HG02973 (cell line): ENCODE measurements at regions not wholly inside any gene's neighbourhood (a gene's known extent, or its start where the extent isn't known, plus 50 kb on each side); places are given as distances from the start of the nearest gene placed in this dataset.

ENCODE experiments used
- ATAC-seq: cut with Tn5 transposase; IDR thresholded peaks from one replicate; pipeline ENCODE4 v1.9.1; 2021; ENCODE audit warnings: moderate library complexity; ENCODE audit not compliant: unreplicated experiment

DNA sequence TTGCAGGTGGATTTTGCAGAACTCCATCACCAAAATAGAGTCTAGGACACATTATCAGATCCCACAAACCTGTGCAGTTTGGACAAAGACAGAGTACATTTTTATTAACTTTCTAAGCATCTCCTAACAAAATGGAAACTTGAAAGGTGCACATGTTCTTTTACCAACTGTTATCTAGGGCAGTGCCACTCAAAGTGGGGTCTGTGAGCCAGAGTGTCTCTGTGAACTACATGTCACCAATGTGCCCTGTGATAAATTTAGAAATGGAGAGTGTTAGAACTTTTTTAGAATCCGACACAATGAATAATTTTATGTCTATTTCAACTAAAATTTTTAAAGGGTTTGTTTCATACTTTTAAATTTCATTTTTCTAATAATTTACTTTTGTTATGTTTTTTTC lies 68.4 kb upstream of the TMC3 start:
- ATAC-seq: no peak

GRCh38 chr15:81434851-81435250 lies 60.8 kb upstream of the TMC3 start:
- no peak for ATAC-seq

DNA sequence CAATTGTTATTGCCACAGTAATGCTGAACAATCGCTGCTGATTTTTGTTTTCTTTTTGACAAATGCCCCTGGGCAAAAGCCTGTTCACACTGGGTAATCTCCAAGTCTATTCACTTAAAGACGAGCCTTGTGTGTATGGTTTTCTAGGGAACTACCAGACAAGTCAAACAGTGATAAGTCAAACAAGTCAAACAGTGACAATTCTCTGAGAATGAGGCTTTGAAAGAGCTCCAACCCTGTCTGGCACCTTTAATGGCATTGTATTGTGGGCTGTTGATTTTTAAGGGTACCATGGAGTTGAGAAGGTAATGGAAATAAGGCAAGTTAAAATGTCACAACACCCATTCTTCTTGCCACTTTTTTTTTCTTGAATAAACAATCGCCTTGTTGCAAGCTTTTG lies 59.4 kb upstream of the TMC3 start:
- no peak for ATAC-seq

GRCh38 chr15:81432179-81432578 lies 58.2 kb upstream of the TMC3 start:
- ATAC-seq: no peak

- ATAC-seq: no peak
Measured at GRCh38 chr15:81427176-81427575, 53.2 kb upstream of the TMC3 start.

- ATAC-seq: no peak
Measured at GRCh38 chr15:81425905-81426304, 51.9 kb upstream of the TMC3 start.
